GM18511 (cell line): ENCODE measurements at regions not wholly inside any gene's neighbourhood (a gene's known extent, or its start where the extent isn't known, plus 50 kb on each side); places are given as distances from the start of the nearest gene placed in this dataset.
"Not testable (repeated sequence)": the region's sequence is repeated elsewhere in the genome, so short reads cannot be mapped to it uniquely, and the experiment has no call there.

ENCODE experiments used
- ATAC-seq: cut with Tn5 transposase; IDR thresholded peaks from one replicate; pipeline ENCODE4 v1.9.1; 2021; ENCODE audit warnings: mild to moderate bottlenecking, moderate library complexity; ENCODE audit not compliant: unreplicated experiment

- ATAC-seq: no peak
These were observed 398.0 kb downstream of the CPS1 start for GRCh38 chr2:210954386-210954907.

- ATAC-seq: no peak
These were observed 399.2 kb downstream of the CPS1 start for GRCh38 chr2:210955591-210955990.

- ATAC-seq: no peak
These were observed 399.7 kb downstream of the CPS1 start for GRCh38 chr2:210956101-210956500.

- ATAC-seq: no peak
These were observed 404.9 kb downstream of the CPS1 start for GRCh38 chr2:210961249-210961648.

GRCh38 chr2:210963386-210963785 is 407.0 kb downstream of the CPS1 start:
- ATAC-seq: no peak

- ATAC-seq: no peak
These were observed 407.9 kb downstream of the CPS1 start for GRCh38 chr2:210964141-210964764.

GRCh38 chr2:210965472-210965871 is 409.1 kb downstream of the CPS1 start:
- no peak for ATAC-seq

- no peak for ATAC-seq
These were observed 409.9 kb downstream of the CPS1 start for GRCh38 chr2:210966330-210966729.

GRCh38 chr2:210971431-210971830 is 415.0 kb downstream of the CPS1 start:
- ATAC-seq: no peak

GRCh38 chr2:210986806-210987205 is 430.4 kb downstream of the CPS1 start:
- ATAC-seq: not testable (repeated sequence)

GRCh38 chr2:210991107-210991506 is 434.7 kb downstream of the CPS1 start:
- ATAC-seq: no peak

- ATAC-seq: no peak
These were observed 437.7 kb downstream of the CPS1 start for GRCh38 chr2:210994104-210994503.

GRCh38 chr2:210997373-210997772 is 441.0 kb downstream of the CPS1 start:
- ATAC-seq: no peak

- no peak for ATAC-seq
These were observed 441.9 kb downstream of the CPS1 start for GRCh38 chr2:210998334-210998733.

- no peak for ATAC-seq
These were observed 458.0 kb downstream of the CPS1 start for GRCh38 chr2:211014376-211014775.

GRCh38 chr2:211014906-211015305 is 458.5 kb downstream of the CPS1 start:
- no peak for ATAC-seq

GRCh38 chr2:211025089-211025488 is 468.7 kb downstream of the CPS1 start:
- not testable (repeated sequence) for ATAC-seq

GRCh38 chr2:211026109-211026508 is 469.7 kb downstream of the CPS1 start:
- no peak for ATAC-seq

GRCh38 chr2:211027976-211028375 is 471.6 kb downstream of the CPS1 start:
- no peak for ATAC-seq

GRCh38 chr2:211033765-211034164 is 477.4 kb downstream of the CPS1 start:
- ATAC-seq: no peak

GRCh38 chr2:211035548-211036185 is 479.3 kb downstream of the CPS1 start:
- peak; percentile 81 for ATAC-seq

GRCh38 chr2:211045025-211045424 is 488.6 kb downstream of the CPS1 start:
- no peak for ATAC-seq
